ENCODE measurements at regions not wholly inside any gene's neighbourhood (a gene's known extent, or its start where the extent isn't known, plus 50 kb on each side); places are given as distances from the start of the nearest gene placed in this dataset.

DNA sequence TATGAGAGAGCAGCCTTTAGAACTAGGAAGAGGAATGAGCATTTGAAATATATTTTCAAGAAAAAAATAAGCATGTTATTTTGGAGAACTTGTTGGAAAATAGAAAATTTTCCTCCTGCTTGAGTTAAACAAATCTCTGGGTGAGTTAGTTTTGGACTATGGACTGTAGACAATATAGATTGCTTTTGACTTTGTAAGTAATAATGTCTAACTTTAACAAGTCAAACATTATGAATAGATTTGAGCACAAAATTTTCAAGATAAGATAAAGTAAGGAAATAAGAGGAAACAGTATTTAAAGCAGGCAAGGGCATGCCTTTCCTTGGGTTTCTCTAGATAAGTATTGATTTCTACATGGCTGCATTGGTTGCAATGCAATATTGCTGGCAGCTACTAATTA is 360.8 kb downstream of the LMO4 start:
- TF ChIP-seq POLR2A (IDR thresholded peaks at IDR 0.05) (no peak), EP300 (IDR thresholded peaks at IDR 0.05) (no peak)
- TF ChIP-seq, protein P1, sequence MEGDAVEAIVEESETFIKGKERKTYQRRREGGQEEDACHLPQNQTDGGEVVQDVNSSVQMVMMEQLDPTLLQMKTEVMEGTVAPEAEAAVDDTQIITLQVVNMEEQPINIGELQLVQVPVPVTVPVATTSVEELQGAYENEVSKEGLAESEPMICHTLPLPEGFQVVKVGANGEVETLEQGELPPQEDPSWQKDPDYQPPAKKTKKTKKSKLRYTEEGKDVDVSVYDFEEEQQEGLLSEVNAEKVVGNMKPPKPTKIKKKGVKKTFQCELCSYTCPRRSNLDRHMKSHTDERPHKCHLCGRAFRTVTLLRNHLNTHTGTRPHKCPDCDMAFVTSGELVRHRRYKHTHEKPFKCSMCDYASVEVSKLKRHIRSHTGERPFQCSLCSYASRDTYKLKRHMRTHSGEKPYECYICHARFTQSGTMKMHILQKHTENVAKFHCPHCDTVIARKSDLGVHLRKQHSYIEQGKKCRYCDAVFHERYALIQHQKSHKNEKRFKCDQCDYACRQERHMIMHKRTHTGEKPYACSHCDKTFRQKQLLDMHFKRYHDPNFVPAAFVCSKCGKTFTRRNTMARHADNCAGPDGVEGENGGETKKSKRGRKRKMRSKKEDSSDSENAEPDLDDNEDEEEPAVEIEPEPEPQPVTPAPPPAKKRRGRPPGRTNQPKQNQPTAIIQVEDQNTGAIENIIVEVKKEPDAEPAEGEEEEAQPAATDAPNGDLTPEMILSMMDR (IDR thresholded peaks at IDR 0.05) = no peak
